ENCODE measurements at regions not wholly inside any gene's neighbourhood (a gene's known extent, or its start where the extent isn't known, plus 50 kb on each side); places are given as distances from the start of the nearest gene placed in this dataset.
"Not testable (repeated sequence)": the region's sequence is repeated elsewhere in the genome, so short reads cannot be mapped to it uniquely, and the experiment has no call there.

- H3K27me3 Mint-ChIP-seq (ENCODE audit: low read depth in 3 of 3): no peaks in the 10 kb centered on the region
- H3K4me1 Mint-ChIP-seq: no peaks in the 10 kb centered on the region
- no peak overlapping the region for H3K4me3 Mint-ChIP-seq
- no peak overlapping the region for H3K27ac Mint-ChIP-seq
- H3K9me3 Mint-ChIP-seq: peaks cover 0 to 61% (median 18%) of the 10 kb centered on the region in 6 donors
- no peak for DNase-seq
- H3K36me3 Mint-ChIP-seq: no peaks in the 10 kb centered on the region
These were observed 1250.4 kb upstream of the IGFBP7 start for GRCh38 chr4:58360354-58361133.

GRCh38 chr4:58359590-58359989 is 1249.4 kb upstream of the IGFBP7 start:
- Mint-ChIP-seq H3K27ac (no peak overlapping the region), H3K4me3 (no peak overlapping the region), H3K27me3 (ENCODE audit: low read depth in 3 of 3) (no peaks in the 10 kb centered on the region), H3K4me1 (no peaks in the 10 kb centered on the region), H3K9me3 (peaks cover 0 to 64% (median 16%) of the 10 kb centered on the region in 6 donors), H3K36me3 (no peaks in the 10 kb centered on the region)
- no peak for DNase-seq

GRCh38 chr4:58357947-58358346 is 1247.8 kb upstream of the IGFBP7 start:
- no peak overlapping the region for H3K27ac Mint-ChIP-seq
- H3K36me3 Mint-ChIP-seq: no peaks in the 10 kb centered on the region
- no peaks in the 10 kb centered on the region for H3K4me1 Mint-ChIP-seq
- peaks cover 0 to 2% (median 0%) of the 10 kb centered on the region in 3 donors for H3K27me3 Mint-ChIP-seq (ENCODE audit: low read depth in 3 of 3)
- H3K4me3 Mint-ChIP-seq: no peak overlapping the region
- peaks cover 0 to 55% (median 13%) of the 10 kb centered on the region in 6 donors for H3K9me3 Mint-ChIP-seq
- no peak for DNase-seq

GRCh38 chr4:58325070-58325469 is 1214.9 kb upstream of the IGFBP7 start:
- H3K9me3 Mint-ChIP-seq: peaks cover 0 to 23% (median 8%) of the 10 kb centered on the region in 6 donors
- H3K27me3 Mint-ChIP-seq (ENCODE audit: low read depth in 3 of 3): peaks cover 0 to 2% (median 2%) of the 10 kb centered on the region in 3 donors
- H3K4me1 Mint-ChIP-seq: no peaks in the 10 kb centered on the region
- H3K36me3 Mint-ChIP-seq: no peaks in the 10 kb centered on the region
- H3K4me3 Mint-ChIP-seq: no peak overlapping the region
- no peak overlapping the region for H3K27ac Mint-ChIP-seq
- no peak for DNase-seq

GRCh38 chr4:58313444-58313843 is 1203.3 kb upstream of the IGFBP7 start:
- DNase-seq: no peak
- no peak overlapping the region for H3K27ac Mint-ChIP-seq
- peaks cover 6 to 30% (median 12%) of the 10 kb centered on the region in 6 donors for H3K9me3 Mint-ChIP-seq
- H3K4me3 Mint-ChIP-seq: no peak overlapping the region
- no peaks in the 10 kb centered on the region for H3K36me3 Mint-ChIP-seq
- H3K4me1 Mint-ChIP-seq: no peaks in the 10 kb centered on the region
- peaks cover 0 to 1% (median 0%) of the 10 kb centered on the region in 3 donors for H3K27me3 Mint-ChIP-seq (ENCODE audit: low read depth in 3 of 3)

GRCh38 chr4:58303456-58303855 is 1193.3 kb upstream of the IGFBP7 start:
- DNase-seq: no peak
- no peaks in the 10 kb centered on the region for H3K27me3 Mint-ChIP-seq (ENCODE audit: low read depth in 3 of 3)
- no peak overlapping the region for H3K4me3 Mint-ChIP-seq
- no peaks in the 10 kb centered on the region for H3K4me1 Mint-ChIP-seq
- H3K36me3 Mint-ChIP-seq: no peaks in the 10 kb centered on the region
- no peak overlapping the region for H3K27ac Mint-ChIP-seq
- peaks cover 3 to 22% (median 10%) of the 10 kb centered on the region in 6 donors for H3K9me3 Mint-ChIP-seq

- Mint-ChIP-seq H3K27me3 (ENCODE audit: low read depth in 3 of 3) (no peaks in the 10 kb centered on the region), H3K9me3 (peaks cover 3 to 19% (median 10%) of the 10 kb centered on the region in 6 donors), H3K4me1 (no peaks in the 10 kb centered on the region), H3K27ac (no peak overlapping the region), H3K36me3 (no peaks in the 10 kb centered on the region), H3K4me3 (no peak overlapping the region)
- DNase-seq: no peak
These were observed 1191.3 kb upstream of the IGFBP7 start for GRCh38 chr4:58301376-58301999.

- Mint-ChIP-seq H3K4me1 (no peaks in the 10 kb centered on the region), H3K36me3 (no peaks in the 10 kb centered on the region), H3K27ac (no peak overlapping the region), H3K27me3 (ENCODE audit: low read depth in 3 of 3) (peaks cover 0 to 2% (median 0%) of the 10 kb centered on the region in 3 donors), H3K9me3 (peaks cover 2 to 21% (median 11%) of the 10 kb centered on the region in 6 donors), H3K4me3 (no peak overlapping the region)
- DNase-seq: no peak
These were observed 1176.2 kb upstream of the IGFBP7 start for GRCh38 chr4:58286335-58286734.

GRCh38 chr4:58280928-58281327 is 1170.7 kb upstream of the IGFBP7 start:
- not testable (repeated sequence) for H3K4me3 Mint-ChIP-seq; H3K4me1 Mint-ChIP-seq; H3K36me3 Mint-ChIP-seq; H3K27ac Mint-ChIP-seq; H3K27me3 Mint-ChIP-seq (ENCODE audit: low read depth in 3 of 3); DNase-seq
- H3K9me3 Mint-ChIP-seq: peaks cover 3 to 45% (median 8%) of the 10 kb centered on the region in 6 donors

- peaks cover 0 to 45% (median 8%) of the 10 kb centered on the region in 6 donors for H3K9me3 Mint-ChIP-seq
- no peaks in the 10 kb centered on the region for H3K36me3 Mint-ChIP-seq
- H3K27me3 Mint-ChIP-seq (ENCODE audit: low read depth in 3 of 3): peaks cover 0 to 1% (median 0%) of the 10 kb centered on the region in 3 donors
- H3K27ac Mint-ChIP-seq: no peak overlapping the region
- H3K4me3 Mint-ChIP-seq: no peak overlapping the region
- no peak for DNase-seq
- H3K4me1 Mint-ChIP-seq: no peaks in the 10 kb centered on the region
These were observed 1165.7 kb upstream of the IGFBP7 start for GRCh38 chr4:58275856-58276255.

- Mint-ChIP-seq H3K36me3 (no peaks in the 10 kb centered on the region), H3K4me3 (no peak overlapping the region), H3K27me3 (ENCODE audit: low read depth in 3 of 3) (peaks cover 0 to 1% (median 0%) of the 10 kb centered on the region in 3 donors), H3K9me3 (peaks cover 0 to 36% (median 5%) of the 10 kb centered on the region in 6 donors), H3K27ac (no peak overlapping the region), H3K4me1 (no peaks in the 10 kb centered on the region)
- no peak for DNase-seq
These were observed 1164.4 kb upstream of the IGFBP7 start for GRCh38 chr4:58274553-58274952.

GRCh38 chr4:58272311-58272710 is 1162.1 kb upstream of the IGFBP7 start:
- no peak for DNase-seq
- Mint-ChIP-seq H3K27ac (no peak overlapping the region), H3K4me1 (no peaks in the 10 kb centered on the region), H3K36me3 (no peaks in the 10 kb centered on the region), H3K4me3 (no peak overlapping the region), H3K27me3 (ENCODE audit: low read depth in 3 of 3) (peaks cover 0 to 3% (median 0%) of the 10 kb centered on the region in 3 donors), H3K9me3 (peaks cover 6 to 38% (median 13%) of the 10 kb centered on the region in 6 donors)

GRCh38 chr4:58265734-58266133 is 1155.5 kb upstream of the IGFBP7 start:
- Mint-ChIP-seq H3K9me3 (peaks cover 6 to 25% (median 15%) of the 10 kb centered on the region in 6 donors), H3K36me3 (no peaks in the 10 kb centered on the region), H3K27me3 (ENCODE audit: low read depth in 3 of 3) (peaks cover 0 to 3% (median 0%) of the 10 kb centered on the region in 3 donors), H3K4me3 (no peak overlapping the region), H3K4me1 (no peaks in the 10 kb centered on the region), H3K27ac (no peak overlapping the region)
- DNase-seq: no peak

GRCh38 chr4:58261526-58261925 is 1151.3 kb upstream of the IGFBP7 start:
- no peaks in the 10 kb centered on the region for H3K27me3 Mint-ChIP-seq (ENCODE audit: low read depth in 3 of 3)
- no peaks in the 10 kb centered on the region for H3K4me1 Mint-ChIP-seq
- H3K4me3 Mint-ChIP-seq: no peak overlapping the region
- no peak for DNase-seq
- H3K9me3 Mint-ChIP-seq: peaks cover 0 to 21% (median 11%) of the 10 kb centered on the region in 6 donors
- H3K36me3 Mint-ChIP-seq: no peaks in the 10 kb centered on the region
- H3K27ac Mint-ChIP-seq: no peak overlapping the region

All from immature natural killer cell (primary cell).